Panc1 (cell line): ENCODE measurements at regions not wholly inside any gene's neighbourhood (a gene's known extent, or its start where the extent isn't known, plus 50 kb on each side); places are given as distances from the start of the nearest gene placed in this dataset.

Experiments used
- ATAC-seq: fragments of 200-7000 bp; cut with Tn5 transposase; 2 replicates; pipeline ENCODE4 v1.9.1; 2020; ENCODE audit warnings: mild to moderate bottlenecking, moderate library complexity
- BruUV-seq: library from RNA; stranded (reverse); fragments of 400-500 nt; replicated peaks from 2 replicates; lab custom pipeline; 2021; lab: Mats Ljungman, UMichigan
- CTCF ChIA-PET: fragments of 300-600 bp; sonication (Branson Sonifier 250); formaldehyde crosslinking; loops from one replicate; lab custom pipeline; 2022; ENCODE audit warnings: antibody characterized with exemption; lab: Charles Lee
- POLR2A ChIA-PET: fragments of 300-600 bp; sonication (Branson Sonifier 250); formaldehyde crosslinking; loops from one replicate; lab custom pipeline; 2022; ENCODE audit warnings: antibody characterized with exemption; lab: Charles Lee
- DNase-seq: peaks from one replicate; pipeline ENCODE4 v3.0.0-alpha.2; 2010; ENCODE audit warnings: low read depth, low spot score
- H3K27ac ChIP-seq: 2 replicates; pipeline ENCODE4 v1.5.1; 2011; ENCODE audit warnings: mild to moderate bottlenecking, low read length, inconsistent platforms
- H3K27me3 ChIP-seq: fragments of 200-500 bp; sonication (Bioruptor generic); 2 replicates; pipeline ENCODE4 v1.6.0; 2014; ENCODE audit warnings: low read length, inconsistent platforms; ENCODE audit not compliant: control insufficient read depth, insufficient read depth
- H3K36me3 ChIP-seq: fragments of 200-500 bp; sonication (Bioruptor generic); 2 replicates; pipeline ENCODE4 v1.5.1; 2014; ENCODE audit warnings: inconsistent platforms, mild to moderate bottlenecking, low read length, moderate library complexity; ENCODE audit not compliant: control insufficient read depth, insufficient read depth
- H3K4me1 ChIP-seq: 2 replicates; pipeline ENCODE4 v1.5.1; 2011; ENCODE audit warnings: inconsistent platforms, mild to moderate bottlenecking, low read length, moderate library complexity; ENCODE audit not compliant: control insufficient read depth, insufficient read depth
- H3K4me3 ChIP-seq, 2 experiments: 2 replicates each; pipeline ENCODE4 v1.5.1; 2011 to 2012; ENCODE audit warnings: low read depth in 2 of 2, low read length in 2 of 2, mild to moderate bottlenecking in 2 of 2, inconsistent platforms in 1 of 2, moderate library complexity in 1 of 2
- H3K9me3 ChIP-seq: fragments of 200-500 bp; sonication (Bioruptor generic); 2 replicates; pipeline ENCODE4 v1.5.1; 2014; ENCODE audit warnings: low read depth, mild to moderate bottlenecking, inconsistent platforms, low read length, moderate library complexity; ENCODE audit not compliant: control insufficient read depth, insufficient read depth
- POLR2AphosphoS5 ChIP-seq: IDR thresholded peaks from 2 replicates; pipeline ENCODE4 v1.6.1; 2012; ENCODE audit warnings: mild to moderate bottlenecking, low read depth, low read length, moderate library complexity
- SIN3A ChIP-seq: IDR thresholded peaks from 2 replicates; pipeline ENCODE4 v1.6.1; 2012; ENCODE audit warnings: low read depth, mild to moderate bottlenecking, low read length, moderate library complexity, borderline replicate concordance; ENCODE audit not compliant: insufficient read depth
- TCF7L2 ChIP-seq: IDR thresholded peaks from 2 replicates; pipeline ENCODE4 v1.6.1; 2011; ENCODE audit warnings: mild to moderate bottlenecking, low read depth, low read length, inconsistent platforms
- in situ Hi-C: cut with HindIII; loops from 2 replicates; pipeline ENCODE4 v1.10.0; 2016; ENCODE audit warnings: low sequenced_read_pairs, low pct_unique_long_range_greater_than_20kb
- intact Hi-C: fragments of 100-400 bp; cut with micrococcal nuclease; formaldehyde crosslinking; loops from one replicate; pipeline ENCODE4 v1.10.0; 2022; ENCODE audit not compliant: unreplicated experiment
- TF ChIP-seq, protein P1 (sequence below), 2 experiments: IDR thresholded peaks; 2 replicates each; pipeline ENCODE4 v1.6.1; 2011 to 2012; ENCODE audit warnings: low read depth in 2 of 2, control low read depth in 1 of 2, low read length in 1 of 2, mild to moderate bottlenecking in 1 of 2, moderate library complexity in 1 of 2; ENCODE audit not compliant: insufficient read depth in 1 of 2
- TF ChIP-seq, protein P2 (sequence below): fragments of 450-650 bp; IDR thresholded peaks from 2 replicates; pipeline ENCODE4 v1.5.1; 2017; ENCODE audit warnings: mild to moderate bottlenecking

DNA sequence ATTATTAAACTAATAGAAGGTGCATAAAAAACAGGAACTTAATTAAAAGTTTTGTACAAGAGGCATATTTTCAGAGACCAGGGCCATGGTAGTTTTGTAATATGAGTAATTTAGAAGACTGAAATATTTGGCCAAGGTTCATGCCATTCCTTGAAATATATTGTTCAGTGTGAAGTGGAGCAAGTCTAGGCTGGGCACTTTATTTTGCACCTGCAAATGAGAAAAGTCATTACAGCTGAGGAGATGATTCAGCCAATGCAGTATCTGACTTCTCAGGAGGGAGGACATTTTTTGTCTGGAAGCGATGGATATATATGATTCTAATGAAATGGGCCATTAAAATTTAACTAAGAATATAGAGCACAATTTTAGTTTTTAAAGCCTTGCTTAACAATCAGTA, 754.0 kb upstream of the ADAMTS16 start:
- TF ChIP-seq, protein P1, sequence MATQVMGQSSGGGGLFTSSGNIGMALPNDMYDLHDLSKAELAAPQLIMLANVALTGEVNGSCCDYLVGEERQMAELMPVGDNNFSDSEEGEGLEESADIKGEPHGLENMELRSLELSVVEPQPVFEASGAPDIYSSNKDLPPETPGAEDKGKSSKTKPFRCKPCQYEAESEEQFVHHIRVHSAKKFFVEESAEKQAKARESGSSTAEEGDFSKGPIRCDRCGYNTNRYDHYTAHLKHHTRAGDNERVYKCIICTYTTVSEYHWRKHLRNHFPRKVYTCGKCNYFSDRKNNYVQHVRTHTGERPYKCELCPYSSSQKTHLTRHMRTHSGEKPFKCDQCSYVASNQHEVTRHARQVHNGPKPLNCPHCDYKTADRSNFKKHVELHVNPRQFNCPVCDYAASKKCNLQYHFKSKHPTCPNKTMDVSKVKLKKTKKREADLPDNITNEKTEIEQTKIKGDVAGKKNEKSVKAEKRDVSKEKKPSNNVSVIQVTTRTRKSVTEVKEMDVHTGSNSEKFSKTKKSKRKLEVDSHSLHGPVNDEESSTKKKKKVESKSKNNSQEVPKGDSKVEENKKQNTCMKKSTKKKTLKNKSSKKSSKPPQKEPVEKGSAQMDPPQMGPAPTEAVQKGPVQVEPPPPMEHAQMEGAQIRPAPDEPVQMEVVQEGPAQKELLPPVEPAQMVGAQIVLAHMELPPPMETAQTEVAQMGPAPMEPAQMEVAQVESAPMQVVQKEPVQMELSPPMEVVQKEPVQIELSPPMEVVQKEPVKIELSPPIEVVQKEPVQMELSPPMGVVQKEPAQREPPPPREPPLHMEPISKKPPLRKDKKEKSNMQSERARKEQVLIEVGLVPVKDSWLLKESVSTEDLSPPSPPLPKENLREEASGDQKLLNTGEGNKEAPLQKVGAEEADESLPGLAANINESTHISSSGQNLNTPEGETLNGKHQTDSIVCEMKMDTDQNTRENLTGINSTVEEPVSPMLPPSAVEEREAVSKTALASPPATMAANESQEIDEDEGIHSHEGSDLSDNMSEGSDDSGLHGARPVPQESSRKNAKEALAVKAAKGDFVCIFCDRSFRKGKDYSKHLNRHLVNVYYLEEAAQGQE (IDR thresholded peaks at IDR 0.05; ENCODE audit: insufficient read depth in 1 of 2, low read depth in 2 of 2, low read length in 1 of 2), result no peak
- TF ChIP-seq TCF7L2, result no peak
- no peak for TF ChIP-seq POLR2AphosphoS5
- TF ChIP-seq, protein P2, sequence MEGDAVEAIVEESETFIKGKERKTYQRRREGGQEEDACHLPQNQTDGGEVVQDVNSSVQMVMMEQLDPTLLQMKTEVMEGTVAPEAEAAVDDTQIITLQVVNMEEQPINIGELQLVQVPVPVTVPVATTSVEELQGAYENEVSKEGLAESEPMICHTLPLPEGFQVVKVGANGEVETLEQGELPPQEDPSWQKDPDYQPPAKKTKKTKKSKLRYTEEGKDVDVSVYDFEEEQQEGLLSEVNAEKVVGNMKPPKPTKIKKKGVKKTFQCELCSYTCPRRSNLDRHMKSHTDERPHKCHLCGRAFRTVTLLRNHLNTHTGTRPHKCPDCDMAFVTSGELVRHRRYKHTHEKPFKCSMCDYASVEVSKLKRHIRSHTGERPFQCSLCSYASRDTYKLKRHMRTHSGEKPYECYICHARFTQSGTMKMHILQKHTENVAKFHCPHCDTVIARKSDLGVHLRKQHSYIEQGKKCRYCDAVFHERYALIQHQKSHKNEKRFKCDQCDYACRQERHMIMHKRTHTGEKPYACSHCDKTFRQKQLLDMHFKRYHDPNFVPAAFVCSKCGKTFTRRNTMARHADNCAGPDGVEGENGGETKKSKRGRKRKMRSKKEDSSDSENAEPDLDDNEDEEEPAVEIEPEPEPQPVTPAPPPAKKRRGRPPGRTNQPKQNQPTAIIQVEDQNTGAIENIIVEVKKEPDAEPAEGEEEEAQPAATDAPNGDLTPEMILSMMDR, result no peak
- no peak for TF ChIP-seq SIN3A
- no peak overlapping the region for H3K4me3 ChIP-seq
- intact Hi-C loops, result no loop called here
- in situ Hi-C loops, result no loop called here
- H3K27ac ChIP-seq, result no peak overlapping the region
- DNase-seq (no peak), ATAC-seq (no peak)
- no peaks in the 10 kb centered on the region for H3K27me3 ChIP-seq
- H3K4me1 ChIP-seq, result no peaks in the 10 kb centered on the region
- 0 out of 2 replicates have a peak, but pooled peaks cover 4% of the 10 kb centered on the region for H3K9me3 ChIP-seq
- POLR2A ChIA-PET, result no interaction called here
- CTCF ChIA-PET, result no interaction called here
- no TSS peak for BruUV-seq
- no peaks in the 10 kb centered on the region for H3K36me3 ChIP-seq

DNA sequence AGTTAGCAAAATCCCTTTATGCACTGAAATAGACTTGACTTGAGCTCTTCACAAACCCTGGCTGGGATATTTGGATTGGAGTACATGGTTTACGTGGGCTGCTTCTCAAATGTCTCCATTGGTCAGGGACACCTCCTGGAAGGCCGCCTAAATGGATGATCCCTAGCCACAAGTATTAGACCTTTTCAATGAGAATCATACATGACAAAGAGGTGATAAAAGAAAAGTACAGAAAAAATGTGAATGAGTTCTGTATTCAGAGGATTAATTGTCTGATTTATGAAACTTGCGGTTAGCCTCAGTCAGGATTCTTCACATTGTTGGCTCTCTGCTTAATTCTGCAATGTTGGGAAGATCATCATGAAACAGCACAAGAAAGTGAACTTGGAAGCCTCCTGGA, 752.8 kb upstream of the ADAMTS16 start:
- ChIA-PET CTCF (no interaction called here), POLR2A (no interaction called here)
- DNase-seq (no peak), ATAC-seq (no peak)
- Histone ChIP-seq H3K27me3 (no peaks in the 10 kb centered on the region), H3K4me3 (no peak overlapping the region), H3K27ac (no peak overlapping the region), H3K4me1 (no peaks in the 10 kb centered on the region), H3K9me3 (0 out of 2 replicates have a peak, but pooled peaks cover 6% of the 10 kb centered on the region), H3K36me3 (no peaks in the 10 kb centered on the region)
- TF ChIP-seq, protein P1 (IDR thresholded peaks at IDR 0.05; ENCODE audit: insufficient read depth in 1 of 2, low read depth in 2 of 2, low read length in 1 of 2), result no peak
- no peak for TF ChIP-seq SIN3A
- TF ChIP-seq, protein P2, result no peak
- TF ChIP-seq TCF7L2, result no peak
- no peak for TF ChIP-seq POLR2AphosphoS5
- in situ Hi-C loops, result no loop called here
- intact Hi-C loops, result no loop called here
- BruUV-seq, result no TSS peak
